ENCODE measurements at regions not wholly inside any gene's neighbourhood (a gene's known extent, or its start where the extent isn't known, plus 50 kb on each side); places are given as distances from the start of the nearest gene placed in this dataset.
"Not testable (repeated sequence)": the region's sequence is repeated elsewhere in the genome, so short reads cannot be mapped to it uniquely, and the experiment has no call there.

- TF ChIP-seq, protein P1, sequence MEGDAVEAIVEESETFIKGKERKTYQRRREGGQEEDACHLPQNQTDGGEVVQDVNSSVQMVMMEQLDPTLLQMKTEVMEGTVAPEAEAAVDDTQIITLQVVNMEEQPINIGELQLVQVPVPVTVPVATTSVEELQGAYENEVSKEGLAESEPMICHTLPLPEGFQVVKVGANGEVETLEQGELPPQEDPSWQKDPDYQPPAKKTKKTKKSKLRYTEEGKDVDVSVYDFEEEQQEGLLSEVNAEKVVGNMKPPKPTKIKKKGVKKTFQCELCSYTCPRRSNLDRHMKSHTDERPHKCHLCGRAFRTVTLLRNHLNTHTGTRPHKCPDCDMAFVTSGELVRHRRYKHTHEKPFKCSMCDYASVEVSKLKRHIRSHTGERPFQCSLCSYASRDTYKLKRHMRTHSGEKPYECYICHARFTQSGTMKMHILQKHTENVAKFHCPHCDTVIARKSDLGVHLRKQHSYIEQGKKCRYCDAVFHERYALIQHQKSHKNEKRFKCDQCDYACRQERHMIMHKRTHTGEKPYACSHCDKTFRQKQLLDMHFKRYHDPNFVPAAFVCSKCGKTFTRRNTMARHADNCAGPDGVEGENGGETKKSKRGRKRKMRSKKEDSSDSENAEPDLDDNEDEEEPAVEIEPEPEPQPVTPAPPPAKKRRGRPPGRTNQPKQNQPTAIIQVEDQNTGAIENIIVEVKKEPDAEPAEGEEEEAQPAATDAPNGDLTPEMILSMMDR (conservative IDR thresholded peaks at IDR 0.05), result no peak
- TF ChIP-seq ZFX (IDR thresholded peaks at IDR 0.05), result no peak
- H3K27ac ChIP-seq, result no peak overlapping the region
Observed at GRCh38 chr16:60642956-60643355, 1393.3 kb downstream of the CDH8 start.

DNA sequence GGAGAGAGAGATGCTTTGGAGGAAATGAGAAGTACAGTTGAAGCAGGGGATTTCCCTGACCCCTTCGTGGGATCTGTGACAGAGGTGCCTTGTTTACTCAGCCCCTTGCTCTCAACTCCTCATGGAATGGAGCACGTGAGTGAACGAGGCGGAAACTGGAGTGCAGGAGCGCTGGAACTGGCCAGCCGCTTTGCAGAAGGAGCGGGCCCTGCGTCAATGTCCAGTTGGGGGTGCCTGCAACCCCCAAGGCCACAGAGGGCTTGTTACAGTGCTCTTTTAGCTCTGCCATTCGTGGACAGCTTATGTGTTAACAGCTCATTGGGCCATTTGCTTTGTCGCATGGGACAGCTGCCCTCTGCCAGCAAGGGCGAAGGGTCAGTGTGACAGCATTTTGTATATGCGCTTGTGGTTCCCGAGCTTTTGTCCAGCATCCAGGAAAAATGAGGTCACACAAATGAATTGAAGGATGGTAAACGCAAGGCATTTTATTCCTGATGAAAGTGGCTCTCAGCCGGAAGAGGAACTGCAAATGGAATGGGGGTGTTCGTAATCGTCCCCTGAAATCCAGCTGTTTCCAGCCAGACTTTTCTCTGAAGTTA lies 1395.1 kb downstream of the CDH8 start:
- no peak overlapping the region for H3K27ac ChIP-seq
- no peak for TF ChIP-seq ZFX (IDR thresholded peaks at IDR 0.05)
- TF ChIP-seq, protein P1 (conservative IDR thresholded peaks at IDR 0.05), result no peak

DNA sequence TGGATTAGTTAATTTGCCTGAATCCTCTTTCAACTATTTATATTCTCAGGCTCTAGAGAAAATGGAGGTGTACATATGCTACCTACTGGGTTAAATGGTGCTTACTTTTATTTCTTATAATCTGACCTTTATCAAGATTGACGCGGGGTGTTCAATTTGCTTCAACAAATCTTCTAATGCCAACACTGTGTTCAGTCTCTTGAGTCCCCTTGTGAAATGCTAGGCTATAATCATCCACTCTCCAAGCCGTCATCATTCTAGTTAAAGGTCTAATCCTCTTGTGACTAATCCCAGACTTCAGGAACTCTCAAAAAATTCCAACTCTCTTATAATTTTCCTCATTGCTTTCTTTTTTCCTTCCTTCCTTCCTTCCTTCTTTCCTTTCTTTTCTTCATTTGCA lies 1396.2 kb downstream of the CDH8 start:
- TF ChIP-seq, protein P1 (conservative IDR thresholded peaks at IDR 0.05), result no peak
- no peak for TF ChIP-seq ZFX (IDR thresholded peaks at IDR 0.05)
- H3K27ac ChIP-seq, result no peak overlapping the region

- H3K27ac ChIP-seq, result not testable (repeated sequence)
Observed at GRCh38 chr16:60636636-60637035, 1399.6 kb downstream of the CDH8 start.

- TF ChIP-seq ZFX (IDR thresholded peaks at IDR 0.05), result no peak
- TF ChIP-seq, protein P1 (conservative IDR thresholded peaks at IDR 0.05), result no peak
- no peak overlapping the region for H3K27ac ChIP-seq
Observed at GRCh38 chr16:60636117-60636516, 1400.1 kb downstream of the CDH8 start.

DNA sequence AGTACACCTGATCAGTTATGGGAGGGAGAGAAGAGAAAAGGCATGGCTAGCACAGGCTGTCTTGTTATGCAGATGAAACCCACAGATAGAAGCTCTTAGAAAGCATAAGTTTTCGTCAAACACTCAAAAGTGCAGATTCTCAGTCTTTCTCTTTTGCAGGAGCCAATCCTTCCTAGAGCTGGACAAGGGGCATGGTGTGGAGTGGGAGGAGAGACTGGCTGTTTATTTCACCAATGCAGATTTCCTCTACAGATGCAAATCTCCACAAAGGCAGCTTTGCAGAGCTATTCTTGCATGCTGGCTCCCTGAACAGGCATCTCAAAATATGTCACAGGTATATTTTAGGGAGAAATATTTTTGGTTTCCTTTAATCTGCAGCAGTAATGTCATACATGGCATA lies 1400.7 kb downstream of the CDH8 start:
- no peak overlapping the region for H3K27ac ChIP-seq
- TF ChIP-seq, protein P1 (conservative IDR thresholded peaks at IDR 0.05), result no peak
- TF ChIP-seq ZFX (IDR thresholded peaks at IDR 0.05), result no peak

DNA sequence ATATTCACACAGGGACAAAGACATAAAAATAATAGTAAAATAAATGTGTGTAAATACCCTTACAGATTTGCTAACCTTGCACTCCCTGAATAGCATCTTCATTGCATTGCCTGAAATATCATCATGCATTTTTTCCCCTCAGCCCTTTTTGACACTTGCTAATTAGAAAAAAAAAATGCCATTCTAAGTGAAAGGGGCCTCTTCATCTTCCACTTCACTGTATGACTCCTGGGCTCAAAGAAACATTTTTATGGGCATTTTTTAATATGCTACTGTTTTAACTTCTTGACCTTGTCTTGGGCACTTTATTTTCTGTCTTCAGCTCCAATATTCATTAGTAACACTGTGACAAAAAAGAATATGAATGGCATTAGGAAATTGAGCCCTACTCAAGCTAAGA lies 1424.4 kb downstream of the CDH8 start:
- no peak overlapping the region for H3K27ac ChIP-seq
- TF ChIP-seq ZFX (IDR thresholded peaks at IDR 0.05), result no peak
- TF ChIP-seq, protein P1 (conservative IDR thresholded peaks at IDR 0.05), result no peak

GRCh38 chr16:60608971-60609370 lies 1427.3 kb downstream of the CDH8 start:
- TF ChIP-seq ZFX (IDR thresholded peaks at IDR 0.05), result no peak
- TF ChIP-seq, protein P1 (conservative IDR thresholded peaks at IDR 0.05), result no peak
- H3K27ac ChIP-seq, result no peak overlapping the region

DNA sequence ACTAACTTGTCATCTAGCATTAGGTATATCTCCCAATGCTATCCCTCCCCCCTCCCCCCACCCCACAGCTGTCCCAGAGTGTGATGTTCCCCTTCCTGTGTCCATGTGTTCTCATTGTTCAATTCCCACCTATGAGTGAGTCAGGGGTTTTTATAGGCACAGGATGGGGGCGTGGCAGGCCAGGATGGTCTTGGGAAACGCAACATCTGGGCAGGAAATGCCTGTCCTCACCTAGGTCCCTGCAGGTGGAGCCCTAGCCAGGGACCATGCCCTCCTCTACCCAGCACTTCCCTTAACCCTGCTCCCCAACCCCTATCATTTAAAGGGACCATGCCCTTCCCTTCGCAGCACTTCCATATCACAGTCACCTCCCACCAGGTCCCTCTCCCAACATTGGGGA lies 1430.6 kb downstream of the CDH8 start:
- H3K27ac ChIP-seq, result not testable (repeated sequence)
